Stomach (tissue), 8 donors: ENCODE measurements at regions not wholly inside any gene's neighbourhood (a gene's known extent, or its start where the extent isn't known, plus 50 kb on each side); places are given as distances from the start of the nearest gene placed in this dataset.
A peak's percentile ranks its signal among the peaks of the same experiment; 100 is the strongest.

Experiments
- DNase-seq, 2 donors: peaks; one replicate each; pipeline versions ENCODE4 v3.0.0 to v3.0.0-alpha.2; 2013 to 2019
- H3K27ac ChIP-seq, 5 donors: fragments of 200-600 bp in 4 of 5; sonication (generic) in 4 of 5; one replicate each; pipeline ENCODE4 v1.5.1; 2013 to 2019; ENCODE audit warnings: mild to moderate bottlenecking in 1 of 5, moderate library complexity in 1 of 5
- H3K27me3 ChIP-seq, 3 donors: fragments of 200-600 bp; sonication (generic); one replicate each; pipeline ENCODE4 v1.5.1; 2017 to 2019; ENCODE audit warnings: mixed run types in 1 of 3
- H3K36me3 ChIP-seq, 4 donors: fragments of 200-600 bp; sonication (generic); 1 replicate in 3 of 4; 2 replicates in 1 of 4; pipeline ENCODE4 v1.5.1; 2016 to 2019
- H3K4me1 ChIP-seq, 4 donors: fragments of 200-600 bp; sonication (generic); one replicate each; pipeline ENCODE4 v1.5.1; 2016 to 2019
- H3K4me3 ChIP-seq, 4 donors: fragments of 200-600 bp; sonication (generic) in 3 of 4; one replicate each; pipeline ENCODE4 v1.5.1; 2016 to 2019; ENCODE audit warnings: mild to moderate bottlenecking in 1 of 4
- H3K9me3 ChIP-seq, 4 donors: fragments of 200-600 bp; sonication (generic); one replicate each; pipeline ENCODE4 v1.5.1; 2016 to 2019
- CTCF ChIP-seq, 7 experiments: fragments of 450-650 bp in 4 of 7; fragments of 200-600 bp in 3 of 7; sonication (generic) in 3 of 7; IDR thresholded peaks; one replicate each; pipeline ENCODE4 v1.5.1; 2016 to 2019; ENCODE audit warnings: antibody characterized with exemption in 7 of 7, control low read depth in 2 of 7, mild to moderate bottlenecking in 1 of 7
- EP300 ChIP-seq: sonication (generic); formaldehyde crosslinking; IDR thresholded peaks from one replicate; pipeline ENCODE4 v1.6.1; 2017; ENCODE audit warnings: antibody characterized with exemption
- POLR2A ChIP-seq, 4 donors: fragments of 450-650 bp; IDR thresholded peaks; one replicate each; pipeline ENCODE4 v1.6.1; 2016; ENCODE audit warnings: antibody characterized with exemption in 4 of 4, control low read depth in 2 of 4, mild to moderate bottlenecking in 1 of 4, moderate library complexity in 1 of 4
- POLR2AphosphoS5 ChIP-seq, 3 donors: sonication (generic); formaldehyde crosslinking; IDR thresholded peaks; one replicate each; pipeline ENCODE4 v1.6.1; 2016; ENCODE audit warnings: antibody characterized with exemption in 3 of 3
- WGBS, 5 donors: extraction: QIAGEN DNeasy Blood & Tissue Kit in 3 of 5; methylation state at CpG; one replicate each; pipeline versions ENCODE4 v1.1.5 to v1.1.7; 2013 to 2018; 5-methylcytosine and 5-hydroxymethylcytosine counted together
- intact Hi-C: fragments of 100-400 bp; cut with DNase I; formaldehyde crosslinking; loops from one replicate; pipeline ENCODE4 v1.15.1; 2023; ENCODE audit warnings: low total_unique reads
- donor health status: healthy with polysubstance abuse.
- donor health status: Bipolar disorder and iron deficiency.
- donor health status: healthy.

GRCh38 chr21:43277481-43278351 is 108.9 kb downstream of the CRYAA start:
- WGBS, 5 donors, result 58 to 72% (median 70%) methylated on average over 22 to 30 of the region's 30 CpGs
- TF ChIP-seq EP300 (no peak), CTCF (IDR thresholded peaks at IDR 0.05) (no peak), POLR2A (IDR thresholded peaks at IDR 0.05) (no peak), POLR2AphosphoS5 (IDR thresholded peaks at IDR 0.05) (no peak)
- peak in 1 of 2 donors; percentile 76 for DNase-seq

GRCh38 chr21:43276811-43277210 is 108.0 kb downstream of the CRYAA start:
- H3K9me3 ChIP-seq, result no peaks in the 10 kb centered on the region
- no peak overlapping the region for H3K4me3 ChIP-seq
- H3K36me3 ChIP-seq, result no peaks in the 10 kb centered on the region
- peaks cover 0 to 75% (median 0%) of the 10 kb centered on the region in 3 donors for H3K27me3 ChIP-seq
- 73 to 82% (median 79%) methylated on average over 16 of the region's 16 CpGs for WGBS, 5 donors
- H3K27ac ChIP-seq, result no peak overlapping the region
- DNase-seq, result no peak
- intact Hi-C loops, result no loop called here
- TF ChIP-seq EP300 (no peak), CTCF (IDR thresholded peaks at IDR 0.05) (no peak), POLR2AphosphoS5 (IDR thresholded peaks at IDR 0.05) (no peak), POLR2A (IDR thresholded peaks at IDR 0.05) (no peak)
- peaks cover 0 to 6% (median 0%) of the 10 kb centered on the region in 4 donors for H3K4me1 ChIP-seq

More at GRCh38 chr21:43277481-43278351, 108.9 kb downstream of the CRYAA start:
- Histone ChIP-seq H3K4me1 (peaks cover 0 to 6% (median 2%) of the 10 kb centered on the region in 4 donors), H3K4me3 (no peak overlapping the region), H3K27ac (peak overlapping the region in 1 of 5 donors; percentile 32), H3K9me3 (no peaks in the 10 kb centered on the region), H3K27me3 (peaks cover 0 to 66% (median 0%) of the 10 kb centered on the region in 3 donors), H3K36me3 (no peaks in the 10 kb centered on the region)
- intact Hi-C loops, result no loop called here

- intact Hi-C loops, result no loop called here
- no peak for DNase-seq
- peaks cover 0 to 85% (median 0%) of the 10 kb centered on the region in 3 donors for H3K27me3 ChIP-seq
- H3K4me3 ChIP-seq, result no peak overlapping the region
- no peaks in the 10 kb centered on the region for H3K36me3 ChIP-seq
- H3K9me3 ChIP-seq, result no peaks in the 10 kb centered on the region
- peaks cover 0 to 11% (median 0%) of the 10 kb centered on the region in 4 donors for H3K4me1 ChIP-seq
- no peak overlapping the region for H3K27ac ChIP-seq
- TF ChIP-seq CTCF (IDR thresholded peaks at IDR 0.05), result no peak
- TF ChIP-seq EP300, result no peak
- no peak for TF ChIP-seq POLR2A (IDR thresholded peaks at IDR 0.05)
- TF ChIP-seq POLR2AphosphoS5 (IDR thresholded peaks at IDR 0.05), result no peak
- 39 to 67% (median 59%) methylated on average over 3 to 6 of the region's 6 CpGs for WGBS, 5 donors
Measured at GRCh38 chr21:43275421-43276211, 106.8 kb downstream of the CRYAA start.

DNA sequence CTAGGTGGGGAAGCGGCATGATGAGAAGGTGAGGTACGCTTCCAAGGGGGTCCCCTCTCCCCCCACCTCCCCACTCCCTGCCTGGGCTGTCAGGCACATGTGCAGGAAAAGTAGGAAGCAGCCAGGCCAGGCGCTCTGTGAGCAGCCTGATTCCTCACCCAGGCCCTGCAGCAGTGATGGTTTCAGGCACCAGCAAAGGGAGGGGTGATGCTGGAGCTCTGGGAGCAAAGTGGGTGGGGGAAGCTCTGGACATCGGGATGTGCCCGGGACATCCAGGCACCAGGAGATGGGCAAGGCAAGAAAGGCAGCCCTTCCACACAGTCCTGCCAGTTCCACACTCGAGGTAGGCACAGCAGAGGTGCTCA is 106.1 kb downstream of the CRYAA start:
- Histone ChIP-seq H3K27me3 (peaks cover 0 to 90% (median 0%) of the 10 kb centered on the region in 3 donors), H3K27ac (no peak overlapping the region), H3K9me3 (no peaks in the 10 kb centered on the region), H3K4me1 (peaks cover 0 to 12% (median 0%) of the 10 kb centered on the region in 4 donors), H3K36me3 (no peaks in the 10 kb centered on the region), H3K4me3 (no peak overlapping the region)
- TF ChIP-seq POLR2A (IDR thresholded peaks at IDR 0.05) (no peak), POLR2AphosphoS5 (IDR thresholded peaks at IDR 0.05) (no peak), EP300 (no peak), CTCF (IDR thresholded peaks at IDR 0.05) (no peak)
- intact Hi-C loops, result no loop called here
- 75 to 92% (median 86%) methylated on average over 4 to 6 of the region's 6 CpGs for WGBS, 5 donors
- DNase-seq, result no peak
